Pancreas (tissue), 10 donors: ENCODE measurements at regions not wholly inside any gene's neighbourhood (a gene's known extent, or its start where the extent isn't known, plus 50 kb on each side); places are given as distances from the start of the nearest gene placed in this dataset.

Experiments used
- ATAC-seq, 4 donors: fragments of 200-7000 bp; cut with Tn5 transposase; one replicate each; pipeline versions ENCODE4 v1.8.0 to v1.9.1; 2020; ENCODE audit warnings: mild to moderate bottlenecking in 4 of 4, moderate library complexity in 4 of 4
- DNase-seq, 6 donors: peaks; one replicate each; pipeline ENCODE4 v3.0.0-alpha.2; 2020
- FAIRE-seq: peaks from 2 replicates; lab custom pipeline; 2012; peaks lifted over from hg19 to GRCh38; lab: Jason Lieb, UNC
- H3K27ac ChIP-seq, 4 donors: fragments of 200-600 bp; sonication (generic); 1 replicate in 3 of 4; 2 replicates in 1 of 4; pipeline versions ENCODE4 v1.5.0 to v1.8.0; 2020
- H3K27me3 ChIP-seq, 4 donors: fragments of 200-600 bp; one replicate each; pipeline ENCODE4 v1.8.0; 2021
- H3K36me3 ChIP-seq, 3 donors: fragments of 200-600 bp; sonication (generic) in 1 of 3; one replicate each; pipeline versions ENCODE4 v1.5.0 to v1.8.0; 2020 to 2021
- H3K4me1 ChIP-seq, 3 donors: fragments of 200-600 bp; one replicate each; pipeline ENCODE4 v1.8.0; 2021
- H3K4me3 ChIP-seq, 4 donors: fragments of 200-600 bp; sonication (generic) in 2 of 4; one replicate each; pipeline versions ENCODE4 v1.5.0 to v1.8.0; 2020 to 2021
- H3K9me3 ChIP-seq, 4 donors: fragments of 200-600 bp; one replicate each; pipeline ENCODE4 v1.8.0; 2021
- CTCF ChIP-seq, 4 donors: fragments of 200-600 bp; sonication (generic) in 3 of 4; IDR thresholded peaks; one replicate each; pipeline versions ENCODE4 v1.5.0 to v1.8.0; 2021; ENCODE audit warnings: antibody characterized with exemption in 4 of 4
- WGBS, 2 donors: extraction: QIAGEN DNeasy Blood & Tissue Kit; methylation state at CpG; one replicate each; pipeline ENCODE4 v1.1.7; 2013; 5-methylcytosine and 5-hydroxymethylcytosine counted together
- intact Hi-C, 3 donors: fragments of 100-400 bp; cut with DNase I; formaldehyde crosslinking; loops; one replicate each; pipeline versions ENCODE4 v1.11.1 to v1.14.2; 2022
- donor health status: healthy with polysubstance abuse.
- donor health status: DM: no; HTN: no; CAD: no; lungs with moderate emphysema.
- donor health status: DM: no; HTN: no; CAD: no.
- donor health status: control.
- donor health status: control.
- donor health status: Bipolar disorder and iron deficiency.
- donor health status: DM: yes; HTN: yes; CAD: no.
- donor health status: DM: no; HTN: no; CAD: no.
- donor health status: DM: no; HTN: no; CAD: no.
- donor health status: DM: yes; HTN: yes; CAD: no.

- 92 to 96% methylated on average over 2 of the region's 2 CpGs for WGBS, 2 donors
Observed at GRCh38 chr10:91167406-91167805, 53.1 kb upstream of the PCGF5 start.

GRCh38 chr10:91170418-91170817 is 50.0 kb upstream of the PCGF5 start:
- Histone ChIP-seq H3K4me1 (no peaks in the 10 kb centered on the region), H3K4me3 (no peak overlapping the region), H3K9me3 (no peaks in the 10 kb centered on the region), H3K36me3 (no peaks in the 10 kb centered on the region), H3K27me3 (no peaks in the 10 kb centered on the region), H3K27ac (no peak overlapping the region)
- ATAC-seq: no peak
- 100% methylated on average over 1 of the region's 1 CpG for WGBS, 2 donors
- intact Hi-C loops: no loop called here
- DNase-seq: no peak
- TF ChIP-seq CTCF (IDR thresholded peaks at IDR 0.05): no peak
- FAIRE-seq: no peak

More at GRCh38 chr10:91167406-91167805, 53.1 kb upstream of the PCGF5 start:
- ATAC-seq: no peak
- H3K4me3 ChIP-seq: no peak overlapping the region
- H3K4me1 ChIP-seq: no peaks in the 10 kb centered on the region
- H3K27ac ChIP-seq: no peak overlapping the region
- H3K9me3 ChIP-seq: no peaks in the 10 kb centered on the region
- no peaks in the 10 kb centered on the region for H3K27me3 ChIP-seq
- DNase-seq: no peak
- no peaks in the 10 kb centered on the region for H3K36me3 ChIP-seq
- intact Hi-C loops: no loop called here
- FAIRE-seq: no peak
- no peak for TF ChIP-seq CTCF (IDR thresholded peaks at IDR 0.05)
